ENCODE measurements at regions not wholly inside any gene's neighbourhood (a gene's known extent, or its start where the extent isn't known, plus 50 kb on each side); places are given as distances from the start of the nearest gene placed in this dataset.

DNA sequence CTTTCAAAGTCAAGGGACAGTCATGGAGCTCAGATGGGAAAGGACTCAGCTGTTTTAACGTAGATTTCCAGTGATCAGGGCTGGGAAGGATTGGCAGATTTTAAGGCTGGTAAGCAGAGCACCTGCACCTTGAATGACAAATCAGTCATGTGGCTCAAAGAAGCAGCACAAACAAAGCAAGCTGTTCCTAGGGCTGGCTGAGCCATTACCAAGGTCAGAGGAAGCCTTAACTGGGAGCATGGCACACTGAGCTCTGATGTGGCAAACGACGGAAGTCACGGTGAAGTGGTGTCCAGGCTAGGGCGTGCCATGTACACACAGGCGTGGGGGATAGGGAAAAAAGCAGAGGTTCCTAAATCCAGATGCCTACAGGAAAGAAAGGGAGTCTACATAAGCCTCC lies 84.6 kb upstream of the PFN2 start:
- no peak overlapping the region for H2AFZ ChIP-seq (ENCODE audit: low read length)
- H2BK20ac ChIP-seq (ENCODE audit: low read depth, low read length, poor library complexity, severe bottlenecking): no peak overlapping the region
- H3K27me3 ChIP-seq (ENCODE audit: insufficient read depth, low read length): no peaks in the 10 kb centered on the region
- no peaks in the 10 kb centered on the region for H3K23me2 ChIP-seq (ENCODE audit: insufficient read length, low read depth, low read length, poor library complexity, severe bottlenecking)
- no CpG with 5 or more reads among the region's 6 CpGs for WGBS (ENCODE audit: extremely low coverage, insufficient read length, low lambda C conversion rate)
- no peak overlapping the region for H3K9ac ChIP-seq (ENCODE audit: extremely low read depth, insufficient read length, low read length)
- H3K56ac ChIP-seq (ENCODE audit: insufficient read length, low read depth, low read length): no peak overlapping the region
- no peak overlapping the region for H2BK5ac ChIP-seq (ENCODE audit: insufficient read length, low read length)
- peak overlapping the region in 1 of 3 experiments; percentile 36; a peak in 2 of 7 replicates for H3K27ac Mint-ChIP-seq
- no peak overlapping the region for H3K23ac ChIP-seq (ENCODE audit: insufficient read length, low read depth, low read length)
- no peaks in the 10 kb centered on the region for H3K9me3 Mint-ChIP-seq
- no peak overlapping the region for H3K4me2 ChIP-seq (ENCODE audit: insufficient read depth, insufficient read length, low read length)
- no peak for DNase-seq
- H2BK120ac ChIP-seq (ENCODE audit: low read depth, low read length, poor library complexity, severe bottlenecking): no peak overlapping the region
- H3T11ph ChIP-seq (ENCODE audit: low read length): no peak overlapping the region
- H4K91ac ChIP-seq (ENCODE audit: insufficient read length, low read depth, low read length): no peak overlapping the region
- no peak overlapping the region for H2BK15ac ChIP-seq (ENCODE audit: low read depth, low read length)
- no peaks in the 10 kb centered on the region for H3K36me3 Mint-ChIP-seq (ENCODE audit: insufficient read depth in 1 of 3, low read depth in 3 of 3)
- H3K4me3 Mint-ChIP-seq: no peak overlapping the region
- H3K79me1 ChIP-seq (ENCODE audit: insufficient read depth, low read depth, low read length, poor library complexity, severe bottlenecking): no peaks in the 10 kb centered on the region
- no peak overlapping the region for H2BK12ac ChIP-seq (ENCODE audit: insufficient read length, low read depth, low read length)
- no peaks in the 10 kb centered on the region for H3K79me2 ChIP-seq (ENCODE audit: insufficient read depth, low read length)
- no peaks in the 10 kb centered on the region for H3K9me3 ChIP-seq (ENCODE audit: control insufficient read depth, low read depth, low read length)
- H4K8ac ChIP-seq (replicated peaks; ENCODE audit: insufficient read length, low read depth, low read length): no peak overlapping the region
- no peak overlapping the region for H2AK5ac ChIP-seq (ENCODE audit: insufficient read length, low read length)
- H3K14ac ChIP-seq (ENCODE audit: insufficient read depth, low read length): no peak overlapping the region
- H4K20me1 ChIP-seq (ENCODE audit: control insufficient read depth, insufficient read depth, insufficient read length): no peaks in the 10 kb centered on the region
- no peaks in the 10 kb centered on the region; the same call in 1 of the 2 replicates for H3K4me1 ChIP-seq (ENCODE audit: insufficient read depth, low read length)
- no peak overlapping the region for H4K5ac ChIP-seq (ENCODE audit: insufficient read length, low read depth, low read length)
- no peak overlapping the region for H3K4ac ChIP-seq (ENCODE audit: low read depth, low read length)
- H3K27me3 Mint-ChIP-seq (ENCODE audit: low read depth): peaks cover 9% of the 10 kb centered on the region
- H3K18ac ChIP-seq (ENCODE audit: insufficient read length, low read depth, low read length): no peak overlapping the region
- peaks cover 9 to 10% of the 10 kb centered on the region in 2 experiments for H3K4me1 Mint-ChIP-seq
- TF ChIP-seq, protein P1, sequence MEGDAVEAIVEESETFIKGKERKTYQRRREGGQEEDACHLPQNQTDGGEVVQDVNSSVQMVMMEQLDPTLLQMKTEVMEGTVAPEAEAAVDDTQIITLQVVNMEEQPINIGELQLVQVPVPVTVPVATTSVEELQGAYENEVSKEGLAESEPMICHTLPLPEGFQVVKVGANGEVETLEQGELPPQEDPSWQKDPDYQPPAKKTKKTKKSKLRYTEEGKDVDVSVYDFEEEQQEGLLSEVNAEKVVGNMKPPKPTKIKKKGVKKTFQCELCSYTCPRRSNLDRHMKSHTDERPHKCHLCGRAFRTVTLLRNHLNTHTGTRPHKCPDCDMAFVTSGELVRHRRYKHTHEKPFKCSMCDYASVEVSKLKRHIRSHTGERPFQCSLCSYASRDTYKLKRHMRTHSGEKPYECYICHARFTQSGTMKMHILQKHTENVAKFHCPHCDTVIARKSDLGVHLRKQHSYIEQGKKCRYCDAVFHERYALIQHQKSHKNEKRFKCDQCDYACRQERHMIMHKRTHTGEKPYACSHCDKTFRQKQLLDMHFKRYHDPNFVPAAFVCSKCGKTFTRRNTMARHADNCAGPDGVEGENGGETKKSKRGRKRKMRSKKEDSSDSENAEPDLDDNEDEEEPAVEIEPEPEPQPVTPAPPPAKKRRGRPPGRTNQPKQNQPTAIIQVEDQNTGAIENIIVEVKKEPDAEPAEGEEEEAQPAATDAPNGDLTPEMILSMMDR (conservative IDR thresholded peaks at IDR 0.05): no peak
- no peak overlapping the region for H3K27ac ChIP-seq (ENCODE audit: insufficient read length, low read depth, low read length)
